IMR-90 (cell line): ENCODE measurements at regions not wholly inside any gene's neighbourhood (a gene's known extent, or its start where the extent isn't known, plus 50 kb on each side); places are given as distances from the start of the nearest gene placed in this dataset.

Source experiments
- CHD1 ChIP-seq: IDR thresholded peaks from 2 replicates; pipeline ENCODE4 v1.6.1; 2012; ENCODE audit warnings: low read depth, low read length, improper control_type of control experiment
- FOS ChIP-seq: fragments of 150-350 bp; IDR thresholded peaks from 2 replicates; pipeline ENCODE4 v1.6.1; 2016; ENCODE audit warnings: low read depth, low read length
- MAFK ChIP-seq: IDR thresholded peaks from 2 replicates; pipeline ENCODE4 v1.6.1; 2012; ENCODE audit warnings: low read depth, low read length, improper control_type of control experiment
- MAZ ChIP-seq: IDR thresholded peaks from 2 replicates; pipeline ENCODE4 v1.6.1; 2012; ENCODE audit warnings: low read depth, mild to moderate bottlenecking, low read length, improper control_type of control experiment, moderate library complexity, borderline replicate concordance
- MXI1 ChIP-seq: IDR thresholded peaks from 2 replicates; pipeline ENCODE4 v1.6.1; 2012; ENCODE audit warnings: low read depth, mild to moderate bottlenecking, low read length, moderate library complexity, borderline replicate concordance
- POLR2A ChIP-seq: IDR thresholded peaks from 2 replicates; pipeline ENCODE4 v1.6.1; 2012; ENCODE audit warnings: mild to moderate bottlenecking, low read depth, low read length
- RAD21 ChIP-seq: IDR thresholded peaks from 2 replicates; pipeline ENCODE4 v1.6.1; 2012; ENCODE audit warnings: low read length, improper control_type of control experiment
- RFX5 ChIP-seq: IDR thresholded peaks from 2 replicates; pipeline ENCODE4 v1.8.0; 2012; ENCODE audit warnings: low read depth, mild to moderate bottlenecking, low read length, moderate library complexity
- SMC3 ChIP-seq: fragments of 150-350 bp; IDR thresholded peaks from 2 replicates; pipeline ENCODE4 v1.6.1; 2016; ENCODE audit warnings: low read depth, mild to moderate bottlenecking, antibody characterized with exemption, low read length, moderate library complexity
- USF2 ChIP-seq: fragments of 150-350 bp; IDR thresholded peaks from 2 replicates; pipeline ENCODE4 v1.6.1; 2017; ENCODE audit warnings: mild to moderate bottlenecking, antibody characterized with exemption, low read length, low read depth
- TF ChIP-seq, protein P1 (sequence below): conservative IDR thresholded peaks from 2 replicates; pipeline ENCODE4 v1.5.1; 2012; ENCODE audit warnings: mild to moderate bottlenecking, low read depth, low read length, improper control_type of control experiment

- TF ChIP-seq, protein P1, sequence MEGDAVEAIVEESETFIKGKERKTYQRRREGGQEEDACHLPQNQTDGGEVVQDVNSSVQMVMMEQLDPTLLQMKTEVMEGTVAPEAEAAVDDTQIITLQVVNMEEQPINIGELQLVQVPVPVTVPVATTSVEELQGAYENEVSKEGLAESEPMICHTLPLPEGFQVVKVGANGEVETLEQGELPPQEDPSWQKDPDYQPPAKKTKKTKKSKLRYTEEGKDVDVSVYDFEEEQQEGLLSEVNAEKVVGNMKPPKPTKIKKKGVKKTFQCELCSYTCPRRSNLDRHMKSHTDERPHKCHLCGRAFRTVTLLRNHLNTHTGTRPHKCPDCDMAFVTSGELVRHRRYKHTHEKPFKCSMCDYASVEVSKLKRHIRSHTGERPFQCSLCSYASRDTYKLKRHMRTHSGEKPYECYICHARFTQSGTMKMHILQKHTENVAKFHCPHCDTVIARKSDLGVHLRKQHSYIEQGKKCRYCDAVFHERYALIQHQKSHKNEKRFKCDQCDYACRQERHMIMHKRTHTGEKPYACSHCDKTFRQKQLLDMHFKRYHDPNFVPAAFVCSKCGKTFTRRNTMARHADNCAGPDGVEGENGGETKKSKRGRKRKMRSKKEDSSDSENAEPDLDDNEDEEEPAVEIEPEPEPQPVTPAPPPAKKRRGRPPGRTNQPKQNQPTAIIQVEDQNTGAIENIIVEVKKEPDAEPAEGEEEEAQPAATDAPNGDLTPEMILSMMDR, result no peak
- TF ChIP-seq RFX5 (no peak), POLR2A (no peak), RAD21 (no peak), CHD1 (no peak), SMC3 (no peak), USF2 (no peak), MAZ (no peak), FOS (no peak), MXI1 (no peak), MAFK (no peak)
These were observed 1163.4 kb upstream of the CDH6 start for GRCh38 chr5:30030101-30030500.
